ENCODE measurements at regions not wholly inside any gene's neighbourhood (a gene's known extent, or its start where the extent isn't known, plus 50 kb on each side); places are given as distances from the start of the nearest gene placed in this dataset.
A peak's percentile ranks its signal among the peaks of the same experiment; 100 is the strongest.

GRCh38 chr18:78689606-78690005, 290.0 kb upstream of the SALL3 start:
- no peaks in the 10 kb centered on the region for H3K36me3 Mint-ChIP-seq
- no peak overlapping the region for H3K27ac Mint-ChIP-seq
- ATAC-seq (no peak), DNase-seq (ENCODE audit: low spot score in 2 of 2) (no peak)
- peaks cover 0 to 4% of the 10 kb centered on the region in 2 donors for H3K9me3 Mint-ChIP-seq

- no peak overlapping the region for H3K27ac Mint-ChIP-seq
- no peaks in the 10 kb centered on the region for H3K36me3 Mint-ChIP-seq
- peaks cover 0 to 8% of the 10 kb centered on the region in 2 donors for H3K9me3 Mint-ChIP-seq
- DNase-seq (ENCODE audit: low spot score in 2 of 2) (no peak), ATAC-seq (peak; percentile 64 to 88)
These were observed 287.5 kb upstream of the SALL3 start for GRCh38 chr18:78692105-78692504.

- DNase-seq (ENCODE audit: low spot score in 2 of 2) (no peak), ATAC-seq (no peak)
- Mint-ChIP-seq H3K9me3 (peaks cover 0 to 8% of the 10 kb centered on the region in 2 donors), H3K36me3 (no peaks in the 10 kb centered on the region), H3K27ac (no peak overlapping the region)
These were observed 286.2 kb upstream of the SALL3 start for GRCh38 chr18:78693429-78693828.

- DNase-seq (ENCODE audit: low spot score in 2 of 2): no peak
- ATAC-seq: no peak
- H3K9me3 Mint-ChIP-seq: peaks cover 3 to 8% of the 10 kb centered on the region in 2 donors
- no peak overlapping the region for H3K27ac Mint-ChIP-seq
- H3K36me3 Mint-ChIP-seq: no peaks in the 10 kb centered on the region
These were observed 282.8 kb upstream of the SALL3 start for GRCh38 chr18:78696698-78697435.

- ATAC-seq: no peak
- DNase-seq (ENCODE audit: low spot score in 2 of 2): no peak
- Mint-ChIP-seq H3K36me3 (no peaks in the 10 kb centered on the region), H3K27ac (no peak overlapping the region), H3K9me3 (peaks cover 3 to 8% of the 10 kb centered on the region in 2 donors)
These were observed 282.2 kb upstream of the SALL3 start for GRCh38 chr18:78697446-78697845.

GRCh38 chr18:78698914-78699313, 280.7 kb upstream of the SALL3 start:
- Mint-ChIP-seq H3K27ac (no peak overlapping the region), H3K36me3 (no peaks in the 10 kb centered on the region), H3K9me3 (peaks cover 7 to 8% of the 10 kb centered on the region in 2 donors)
- no peak for ATAC-seq
- no peak for DNase-seq (ENCODE audit: low spot score in 2 of 2)

GRCh38 chr18:78699499-78699898, 280.1 kb upstream of the SALL3 start:
- peaks cover 12 to 13% of the 10 kb centered on the region in 2 donors for H3K9me3 Mint-ChIP-seq
- no peak overlapping the region for H3K27ac Mint-ChIP-seq
- peaks cover 0 to 3% of the 10 kb centered on the region in 2 donors for H3K36me3 Mint-ChIP-seq
- ATAC-seq (no peak), DNase-seq (ENCODE audit: low spot score in 2 of 2) (no peak)

GRCh38 chr18:78701771-78702396, 277.7 kb upstream of the SALL3 start:
- H3K27ac Mint-ChIP-seq: no peak overlapping the region
- ATAC-seq (no peak), DNase-seq (ENCODE audit: low spot score in 2 of 2) (no peak)
- H3K9me3 Mint-ChIP-seq: peaks cover 8 to 16% of the 10 kb centered on the region in 2 donors
- peaks cover 0 to 6% of the 10 kb centered on the region in 2 donors for H3K36me3 Mint-ChIP-seq

GRCh38 chr18:78703291-78703690, 276.3 kb upstream of the SALL3 start:
- ATAC-seq: no peak
- Mint-ChIP-seq H3K36me3 (peaks cover 0 to 11% of the 10 kb centered on the region in 2 donors), H3K27ac (no peak overlapping the region), H3K9me3 (peaks cover 16 to 23% of the 10 kb centered on the region in 2 donors)
- no peak for DNase-seq (ENCODE audit: low spot score in 2 of 2)

- Mint-ChIP-seq H3K9me3 (peaks cover 26 to 28% of the 10 kb centered on the region in 2 donors), H3K36me3 (peaks cover 0 to 22% of the 10 kb centered on the region in 2 donors), H3K27ac (no peak overlapping the region)
- ATAC-seq (no peak), DNase-seq (ENCODE audit: low spot score in 2 of 2) (no peak)
These were observed 274.6 kb upstream of the SALL3 start for GRCh38 chr18:78704971-78705461.

- peaks cover 20% of the 10 kb centered on the region in 2 donors for H3K9me3 Mint-ChIP-seq
- peaks cover 0 to 21% of the 10 kb centered on the region in 2 donors for H3K36me3 Mint-ChIP-seq
- DNase-seq (ENCODE audit: low spot score in 2 of 2) (no peak), ATAC-seq (no peak)
- H3K27ac Mint-ChIP-seq: no peak overlapping the region
These were observed 270.3 kb upstream of the SALL3 start for GRCh38 chr18:78709261-78709809.

- Mint-ChIP-seq H3K27ac (no peak overlapping the region), H3K36me3 (peaks cover 0 to 16% of the 10 kb centered on the region in 2 donors), H3K9me3 (peaks cover 15 to 24% of the 10 kb centered on the region in 2 donors)
- ATAC-seq (no peak), DNase-seq (ENCODE audit: low spot score in 2 of 2) (no peak)
These were observed 268.3 kb upstream of the SALL3 start for GRCh38 chr18:78711316-78711715.

- DNase-seq (ENCODE audit: low spot score in 2 of 2) (no peak), ATAC-seq (no peak)
- peaks cover 15 to 24% of the 10 kb centered on the region in 2 donors for H3K9me3 Mint-ChIP-seq
- peaks cover 0 to 16% of the 10 kb centered on the region in 2 donors for H3K36me3 Mint-ChIP-seq
- H3K27ac Mint-ChIP-seq: no peak overlapping the region
These were observed 267.6 kb upstream of the SALL3 start for GRCh38 chr18:78711971-78712370.

GRCh38 chr18:78713069-78713468, 266.5 kb upstream of the SALL3 start:
- DNase-seq (ENCODE audit: low spot score in 2 of 2): no peak
- H3K27ac Mint-ChIP-seq: no peak overlapping the region

GRCh38 chr18:78713726-78714125, 265.9 kb upstream of the SALL3 start:
- ATAC-seq (no peak), DNase-seq (ENCODE audit: low spot score in 2 of 2) (no peak)
- Mint-ChIP-seq H3K27ac (no peak overlapping the region), H3K9me3 (peaks cover 4 to 12% of the 10 kb centered on the region in 2 donors), H3K36me3 (peaks cover 0 to 6% of the 10 kb centered on the region in 2 donors)

More at GRCh38 chr18:78713069-78713468, 266.5 kb upstream of the SALL3 start:
- ATAC-seq: no peak
- Mint-ChIP-seq H3K36me3 (peaks cover 0 to 13% of the 10 kb centered on the region in 2 donors), H3K9me3 (peaks cover 10 to 18% of the 10 kb centered on the region in 2 donors)

GRCh38 chr18:78716022-78716421, 263.6 kb upstream of the SALL3 start:
- DNase-seq (ENCODE audit: low spot score in 2 of 2) (no peak), ATAC-seq (no peak)
- no peaks in the 10 kb centered on the region for H3K36me3 Mint-ChIP-seq
- no peak overlapping the region for H3K27ac Mint-ChIP-seq
- peaks cover 0 to 6% of the 10 kb centered on the region in 2 donors for H3K9me3 Mint-ChIP-seq

- DNase-seq (ENCODE audit: low spot score in 2 of 2) (no peak), ATAC-seq (no peak)
- Mint-ChIP-seq H3K9me3 (peaks cover 0 to 6% of the 10 kb centered on the region in 2 donors), H3K36me3 (no peaks in the 10 kb centered on the region), H3K27ac (no peak overlapping the region)
These were observed 263.0 kb upstream of the SALL3 start for GRCh38 chr18:78716581-78716980.
